ENCODE measurements at regions not wholly inside any gene's neighbourhood (a gene's known extent, or its start where the extent isn't known, plus 50 kb on each side); places are given as distances from the start of the nearest gene placed in this dataset.
"Not testable (repeated sequence)": the region's sequence is repeated elsewhere in the genome, so short reads cannot be mapped to it uniquely, and the experiment has no call there.

DNA sequence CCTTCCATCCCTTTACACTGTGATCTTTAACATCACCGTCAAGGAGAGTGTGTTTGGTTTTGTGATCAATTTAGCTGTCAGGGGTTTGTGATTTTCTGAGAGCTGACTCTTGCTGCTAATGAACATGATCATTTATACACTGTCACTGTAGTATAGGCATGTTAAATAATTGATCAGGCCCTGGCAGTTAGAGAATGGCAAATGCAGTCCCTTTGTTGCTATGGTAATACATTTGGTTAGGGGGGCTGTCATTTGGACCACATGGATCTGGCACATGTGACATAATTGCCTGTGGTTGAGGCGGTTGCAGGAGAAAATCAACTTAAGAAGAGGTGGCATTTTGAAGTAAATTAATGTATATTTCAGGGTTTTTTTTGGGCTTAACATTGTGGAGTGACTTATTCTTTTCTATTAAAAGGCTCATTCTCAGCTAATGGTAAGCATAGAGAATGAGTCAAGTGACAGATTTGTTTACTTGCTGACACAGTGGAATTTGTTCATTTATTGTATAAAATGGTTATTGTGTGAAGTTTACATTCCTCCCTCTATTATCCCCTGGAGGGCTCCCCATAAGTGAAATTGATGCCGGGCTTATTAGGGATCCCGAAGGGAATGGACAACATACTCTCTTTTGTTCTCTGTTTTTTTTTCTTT is 114.0 kb downstream of the FHIP1A start:
- no peak for DNase-seq (ENCODE audit: low spot score)

DNA sequence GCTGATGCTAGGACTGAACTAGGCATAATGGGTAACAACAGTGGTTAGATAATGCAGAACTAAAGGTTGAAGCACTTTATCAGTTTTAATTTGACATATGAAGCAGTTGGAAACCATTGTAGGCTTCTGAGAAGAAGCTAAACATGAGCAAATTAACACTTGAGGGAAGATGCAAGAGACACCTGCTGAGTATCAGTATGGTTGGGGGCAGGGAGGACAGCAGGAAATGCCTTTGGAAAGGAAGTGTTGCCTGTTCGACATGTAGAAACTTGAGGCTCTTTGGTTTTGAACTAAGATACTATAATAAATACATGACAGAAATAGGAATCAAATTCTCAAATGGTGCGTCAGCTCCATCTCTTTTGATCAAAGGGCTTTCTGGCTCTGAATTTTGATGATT is 115.6 kb downstream of the FHIP1A start:
- no peak for DNase-seq (ENCODE audit: low spot score)

DNA sequence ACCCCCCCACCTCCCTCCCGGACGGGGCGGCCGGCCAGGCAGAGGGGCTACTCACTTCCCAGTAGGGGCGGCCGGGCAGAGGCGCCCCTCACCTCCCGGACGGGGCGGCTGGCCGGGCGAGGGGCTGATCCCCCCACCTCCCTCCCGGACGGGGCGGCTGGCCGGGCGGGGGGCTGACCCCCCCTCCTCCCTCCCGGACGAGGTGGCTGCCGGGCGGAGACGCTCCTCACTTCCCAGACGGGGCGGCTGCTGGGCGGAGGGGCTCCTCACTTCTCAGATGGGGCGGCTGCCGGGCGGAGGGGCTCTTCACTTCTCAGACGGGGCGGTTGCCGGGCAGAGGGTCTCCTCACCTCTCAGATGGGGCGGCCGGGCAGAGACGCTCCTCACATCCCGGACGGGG is 117.5 kb downstream of the FHIP1A start:
- not testable (repeated sequence) for DNase-seq (ENCODE audit: low spot score)

DNA sequence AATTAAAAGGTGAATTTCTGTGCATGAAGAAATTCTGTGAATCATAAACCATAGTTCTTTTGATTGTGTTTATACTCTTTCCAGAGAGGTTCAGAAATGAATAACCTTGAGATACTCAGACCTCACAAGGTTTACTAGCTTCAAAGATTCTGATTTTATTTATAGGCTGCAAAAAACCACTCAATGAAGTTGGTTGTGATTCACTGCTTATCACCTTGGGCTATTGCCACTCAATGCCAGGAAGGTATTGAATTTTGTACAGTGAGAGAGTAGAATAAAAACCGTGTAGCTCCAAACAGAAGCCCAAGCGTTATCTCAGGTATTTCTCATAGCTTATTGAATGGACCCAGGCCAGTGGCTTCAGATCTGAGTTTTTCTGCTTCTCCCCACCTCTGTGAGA is 118.7 kb downstream of the FHIP1A start:
- DNase-seq (ENCODE audit: low spot score): no peak

DNA sequence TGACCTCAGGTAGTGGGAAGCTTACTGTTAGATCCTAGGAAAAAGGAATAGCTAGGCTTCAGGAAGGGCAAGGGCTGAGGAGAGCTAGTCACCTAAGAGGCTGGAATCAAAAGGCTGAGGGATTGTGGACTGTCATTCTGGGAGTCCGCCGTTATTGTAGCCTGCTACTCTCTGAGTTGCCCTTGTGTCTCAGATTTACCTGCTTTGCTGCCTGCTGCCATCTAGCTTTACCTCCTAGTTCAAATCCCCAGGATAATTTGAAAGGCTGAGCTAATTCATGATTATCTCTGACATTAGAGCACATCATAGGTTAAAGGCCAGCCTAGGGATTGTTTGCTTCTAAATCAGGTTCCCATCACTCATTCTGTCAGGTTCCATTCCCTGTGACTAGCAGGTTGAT is 120.2 kb downstream of the FHIP1A start:
- DNase-seq (ENCODE audit: low spot score): no peak

DNA sequence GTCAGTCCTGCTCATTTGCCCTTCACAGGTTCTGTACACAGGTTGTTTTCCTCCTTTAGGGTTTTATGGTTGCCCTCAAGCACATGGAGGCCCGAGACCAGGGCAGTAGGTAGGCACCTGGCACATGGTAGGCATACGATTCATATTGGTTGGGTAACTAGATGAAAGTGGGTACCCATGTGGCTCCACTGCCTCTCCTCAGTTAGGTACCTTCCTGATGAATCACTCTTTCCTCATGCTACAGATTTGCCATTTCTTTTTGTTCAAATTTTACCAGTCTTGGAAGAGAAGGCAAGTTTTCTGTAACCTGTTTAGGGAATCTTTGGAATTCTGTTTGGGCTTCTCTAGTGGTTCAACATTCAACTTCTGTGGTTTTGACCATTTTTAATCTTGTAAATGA is 121.3 kb downstream of the FHIP1A start:
- no peak for DNase-seq (ENCODE audit: low spot score)

DNA sequence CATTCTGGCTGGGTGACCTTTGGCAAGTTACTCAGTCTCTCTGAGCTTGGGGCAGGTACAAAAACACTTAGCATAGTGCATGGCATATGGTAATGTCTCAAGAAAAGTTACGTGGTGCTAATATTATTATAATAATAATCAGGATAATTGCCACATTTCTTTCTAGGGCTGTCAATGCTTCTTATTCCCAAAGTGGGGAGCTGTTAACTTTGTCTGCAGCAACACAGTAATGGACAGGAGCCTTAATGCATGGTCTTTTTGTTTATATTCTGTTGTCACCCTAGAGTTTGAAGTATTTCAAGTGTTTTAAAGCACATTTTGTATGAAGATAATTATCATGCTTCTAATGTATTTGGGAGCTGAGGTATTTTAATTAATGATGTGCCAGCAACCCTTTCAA is 121.8 kb downstream of the FHIP1A start:
- DNase-seq (ENCODE audit: low spot score): no peak

DNA sequence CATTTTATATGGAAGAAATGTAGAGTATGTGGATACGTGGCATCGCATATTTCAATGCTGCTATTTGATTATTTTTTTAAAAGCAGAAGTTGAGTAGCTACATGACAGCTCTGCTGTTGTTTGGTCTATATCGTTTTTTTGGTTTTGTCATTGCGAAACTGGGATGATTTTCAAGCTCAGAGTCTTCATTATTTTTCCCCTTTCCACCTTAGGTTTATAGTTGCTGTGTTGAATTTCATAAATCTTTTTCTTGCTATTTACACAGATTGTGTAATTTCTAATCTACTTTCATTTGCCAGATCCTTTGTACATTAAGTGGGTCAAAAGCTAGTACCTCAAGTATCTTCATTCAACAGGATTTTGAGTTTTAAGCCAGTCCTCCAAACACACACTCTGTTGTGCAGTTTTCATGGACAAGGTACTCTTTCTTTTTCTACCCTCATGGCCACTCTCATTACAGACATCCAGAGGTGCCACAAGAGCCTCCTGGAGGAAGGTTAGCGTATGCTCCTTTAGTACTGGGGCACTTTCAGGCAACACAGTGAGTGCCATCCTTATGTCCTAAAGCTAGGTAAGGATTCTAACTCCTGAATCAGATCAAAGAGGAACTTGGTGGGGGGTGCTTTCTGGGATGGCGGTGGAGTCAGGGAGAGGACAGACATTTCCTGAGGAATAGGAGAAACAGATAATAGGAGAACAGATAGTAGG is 123.2 kb downstream of the FHIP1A start:
- DNase-seq (ENCODE audit: low spot score): no peak

DNA sequence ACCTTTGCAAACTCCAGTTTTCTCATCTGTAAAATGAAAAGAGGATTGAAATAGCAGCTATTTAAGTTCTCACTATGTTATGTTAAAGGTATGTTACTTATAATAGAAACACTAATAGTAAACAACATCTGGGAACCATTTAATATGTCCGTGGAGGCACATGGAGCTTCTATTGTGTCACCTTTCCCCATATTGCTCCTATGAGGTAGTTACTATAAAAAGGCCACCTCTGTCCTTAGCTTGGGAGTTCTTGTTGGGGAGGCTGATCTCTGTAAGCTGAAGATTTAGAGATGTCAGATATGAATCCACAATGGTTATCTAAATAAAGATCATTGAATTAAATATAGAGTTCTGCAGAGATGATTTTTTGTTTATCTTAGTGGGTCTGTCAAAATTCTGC is 125.2 kb downstream of the FHIP1A start:
- no peak for DNase-seq (ENCODE audit: low spot score)

DNA sequence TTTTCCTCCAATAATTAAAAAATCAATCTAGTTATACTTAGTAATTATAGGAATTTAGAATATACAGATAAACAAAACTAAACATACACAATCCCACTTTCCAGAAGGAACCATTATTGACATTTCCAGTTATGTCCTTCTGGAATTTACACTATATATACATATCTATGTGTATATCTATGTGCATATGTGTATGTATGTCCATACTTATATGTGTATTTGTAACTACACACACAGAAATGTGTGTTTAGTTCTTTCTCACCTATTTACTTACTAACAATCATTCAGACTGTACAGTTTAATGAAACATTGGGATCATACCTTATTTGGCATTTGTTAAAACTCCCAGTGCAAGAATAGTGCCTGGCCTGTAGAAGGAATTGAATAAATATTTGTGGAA is 126.4 kb downstream of the FHIP1A start:
- DNase-seq (ENCODE audit: low spot score): no peak

DNA sequence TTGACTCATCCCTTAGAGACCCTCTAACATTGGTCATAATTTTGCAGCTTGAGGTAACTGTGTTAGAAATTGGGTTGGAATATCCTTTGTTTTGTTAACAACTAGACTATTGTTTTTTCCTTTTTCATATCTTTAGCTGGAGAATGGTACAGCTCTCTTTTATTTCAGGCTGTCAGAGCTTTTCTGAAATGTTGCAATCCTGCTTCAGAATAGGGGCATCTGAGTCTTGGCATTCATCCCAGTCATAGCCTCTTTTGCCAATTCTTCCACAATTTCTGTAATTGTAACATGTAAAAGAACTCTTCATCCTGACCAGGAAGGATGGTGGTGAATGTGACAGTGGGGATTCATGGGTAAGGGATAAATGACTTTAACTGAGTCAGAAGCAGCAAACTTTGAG is 128.7 kb downstream of the FHIP1A start:
- DNase-seq (ENCODE audit: low spot score): no peak

DNA sequence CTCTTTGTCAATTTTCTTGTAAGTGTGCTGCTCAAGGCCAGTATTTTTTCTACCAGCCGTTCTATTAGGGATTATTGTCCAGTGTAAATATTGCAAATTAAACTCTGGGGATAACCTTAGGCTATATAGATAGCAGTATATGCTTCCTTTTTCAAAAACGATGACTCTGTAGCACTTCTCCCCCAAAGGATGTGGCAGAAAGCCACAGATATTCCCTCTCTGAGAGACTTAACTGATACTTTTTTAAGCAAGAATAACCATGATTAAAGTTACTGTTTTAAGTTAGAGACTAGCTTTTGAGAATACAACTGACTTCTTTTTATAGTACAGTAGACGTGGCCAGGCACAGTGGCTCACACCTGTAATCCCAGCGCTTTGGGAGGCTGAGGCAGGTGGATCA is 130.0 kb downstream of the FHIP1A start:
- no peak for DNase-seq (ENCODE audit: low spot score)

DNA sequence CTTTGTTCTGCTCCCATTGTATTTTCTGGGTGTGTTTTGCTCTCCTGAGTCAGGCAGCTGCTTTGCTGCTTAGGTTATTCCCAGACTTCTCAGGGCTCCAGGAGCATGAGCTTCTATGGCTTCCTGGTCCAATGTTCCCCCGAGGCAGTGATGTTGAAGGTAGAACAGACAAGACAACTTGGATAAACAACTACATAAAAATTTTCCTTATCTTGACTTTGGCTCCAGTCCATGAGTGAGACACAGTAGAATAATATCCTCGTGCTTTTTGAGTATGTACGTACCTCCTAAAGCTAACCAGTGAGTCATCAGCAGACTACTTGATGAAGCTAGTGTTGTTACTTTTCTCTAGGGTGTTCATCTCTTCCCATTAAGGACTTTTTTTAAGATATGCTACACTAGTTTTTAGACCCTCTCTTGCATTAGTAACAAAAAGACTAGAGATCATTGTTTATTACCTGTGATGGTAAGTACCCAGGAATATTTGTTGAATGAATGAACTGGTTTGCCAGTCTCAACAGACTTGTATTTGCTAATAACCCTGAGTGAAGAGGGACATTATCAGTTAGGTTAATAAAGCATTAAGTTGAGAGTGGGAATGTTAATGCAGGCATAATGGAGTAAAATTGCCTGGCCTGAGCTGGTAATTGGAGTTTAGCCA is 131.9 kb downstream of the FHIP1A start:
- DNase-seq (ENCODE audit: low spot score): no peak

DNA sequence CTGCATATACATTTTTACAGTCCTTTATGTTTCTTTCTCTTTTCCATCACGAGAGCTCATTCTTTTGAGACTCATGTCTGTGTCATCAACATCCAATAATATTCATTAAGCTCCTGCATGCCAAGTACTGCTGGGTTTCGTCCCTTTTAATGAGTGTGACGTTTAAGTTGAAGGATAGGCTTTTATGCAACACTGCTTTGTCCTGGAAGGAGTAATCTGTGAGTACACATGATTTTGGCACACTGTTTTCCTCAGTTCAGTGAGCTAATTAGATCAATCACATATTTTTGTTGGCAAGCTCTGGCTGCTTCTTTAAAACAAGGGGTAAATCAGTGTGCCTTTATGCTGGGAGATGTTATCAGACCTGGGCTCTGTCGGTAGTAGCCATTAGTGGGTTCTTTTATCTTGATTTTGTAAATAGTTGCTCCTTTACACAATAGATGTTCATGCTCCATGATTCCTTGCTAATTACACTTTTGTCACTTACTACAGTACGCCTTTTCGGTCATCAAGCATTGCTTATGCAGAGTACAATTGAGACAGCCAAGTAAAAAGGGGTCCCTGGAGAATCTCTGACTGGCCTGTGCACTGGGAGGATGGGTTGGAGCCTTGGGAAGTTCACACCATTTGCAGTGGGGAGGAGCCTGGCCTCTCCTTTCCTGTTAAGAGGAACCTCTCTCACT is 132.6 kb downstream of the FHIP1A start:
- no peak for DNase-seq (ENCODE audit: low spot score)

DNA sequence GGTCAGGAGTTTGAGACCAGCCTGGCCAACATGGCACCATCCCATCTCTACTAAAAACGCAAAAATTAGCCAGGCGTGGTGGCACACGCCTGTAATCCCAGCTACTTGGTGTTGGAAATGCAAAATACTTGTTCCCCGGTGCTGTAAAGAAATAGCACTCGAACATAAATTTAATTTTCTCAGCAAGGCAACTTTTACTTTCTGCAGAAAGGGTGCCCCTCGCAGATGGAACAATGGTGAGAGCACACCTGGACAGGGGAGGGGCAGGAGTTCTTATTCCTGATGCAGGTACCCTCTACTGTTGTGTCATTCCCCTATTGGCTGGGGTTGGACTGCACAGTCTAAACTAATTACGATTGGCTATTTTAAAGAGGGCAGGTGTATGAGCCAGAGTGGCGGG is 139.7 kb downstream of the FHIP1A start:
- DNase-seq (ENCODE audit: low spot score): no peak

DNA sequence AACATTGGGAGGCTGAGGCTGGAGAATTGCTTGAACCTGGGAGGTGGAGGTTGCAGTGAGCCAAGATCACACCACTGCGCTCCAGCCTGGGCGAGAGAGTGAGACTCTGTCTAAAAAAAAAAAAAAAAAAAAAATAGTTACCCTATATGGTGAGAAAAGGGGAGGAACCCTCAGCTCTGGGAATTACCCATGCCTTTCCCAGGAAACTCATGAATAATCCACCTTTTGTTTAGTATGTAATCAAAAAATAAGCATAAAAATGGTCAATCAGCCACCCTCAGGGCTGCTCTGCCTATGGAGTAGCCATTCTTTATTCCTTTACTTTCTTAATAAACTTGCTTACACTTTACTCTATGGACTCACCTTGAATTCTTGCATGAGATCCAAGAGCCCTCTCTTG is 140.4 kb downstream of the FHIP1A start:
- DNase-seq (ENCODE audit: low spot score): not testable (repeated sequence)

DNA sequence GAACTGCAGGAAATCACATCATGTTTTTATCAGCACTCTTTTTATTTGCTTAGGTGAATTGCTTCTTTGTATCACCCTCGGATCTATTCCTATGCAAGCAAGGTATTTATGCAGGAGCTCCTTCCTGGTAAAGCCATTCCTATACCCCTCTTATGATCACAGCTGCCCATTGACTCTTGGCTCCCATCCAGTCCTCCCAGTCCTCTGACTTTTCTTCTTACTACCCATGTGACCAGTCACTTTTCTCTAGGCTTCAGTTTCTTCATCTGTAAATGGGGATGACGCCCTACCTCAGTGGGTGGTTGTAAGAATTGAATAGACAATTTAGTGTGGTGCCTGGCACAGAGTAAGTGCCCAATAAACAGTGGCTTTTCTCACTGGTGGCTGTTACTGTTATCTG is 144.9 kb downstream of the FHIP1A start:
- no peak for DNase-seq (ENCODE audit: low spot score)

DNA sequence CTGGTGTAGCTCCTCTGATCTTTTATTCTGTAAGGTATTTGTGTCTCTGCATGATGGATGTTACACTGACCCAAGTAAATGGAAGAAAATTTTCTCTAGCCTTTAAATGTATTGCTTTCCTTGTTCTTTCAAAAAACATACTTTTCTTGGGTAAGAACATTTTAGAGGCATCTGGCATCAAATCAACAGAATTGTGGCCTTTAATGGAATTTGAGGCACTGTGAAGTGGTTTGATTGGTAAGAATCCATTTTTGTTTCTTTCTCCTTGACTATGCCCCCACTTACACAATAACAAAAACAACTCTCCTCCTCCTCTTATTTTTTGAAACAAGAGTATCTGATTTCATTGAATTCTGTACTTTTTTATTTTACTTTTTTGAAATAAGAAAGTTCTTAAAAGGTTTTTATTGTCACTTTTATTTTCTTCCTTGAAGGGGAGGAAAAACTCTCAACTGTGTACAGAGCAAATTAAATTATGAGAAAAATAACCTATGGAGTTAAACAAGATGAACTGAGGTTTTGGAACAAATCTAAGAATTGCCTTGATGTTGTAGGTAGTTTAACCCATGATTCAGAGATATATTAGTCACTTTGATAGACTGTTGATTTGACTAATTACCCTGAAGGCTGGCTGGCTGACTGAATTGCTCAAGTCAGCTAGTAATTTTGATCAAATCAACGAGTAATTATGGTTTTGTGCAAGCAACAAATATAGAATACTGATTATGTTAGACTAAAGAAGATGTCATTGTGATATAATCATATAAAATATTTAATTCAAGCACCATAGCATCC is 146.4 kb downstream of the FHIP1A start:
- no peak for DNase-seq (ENCODE audit: low spot score)

DNA sequence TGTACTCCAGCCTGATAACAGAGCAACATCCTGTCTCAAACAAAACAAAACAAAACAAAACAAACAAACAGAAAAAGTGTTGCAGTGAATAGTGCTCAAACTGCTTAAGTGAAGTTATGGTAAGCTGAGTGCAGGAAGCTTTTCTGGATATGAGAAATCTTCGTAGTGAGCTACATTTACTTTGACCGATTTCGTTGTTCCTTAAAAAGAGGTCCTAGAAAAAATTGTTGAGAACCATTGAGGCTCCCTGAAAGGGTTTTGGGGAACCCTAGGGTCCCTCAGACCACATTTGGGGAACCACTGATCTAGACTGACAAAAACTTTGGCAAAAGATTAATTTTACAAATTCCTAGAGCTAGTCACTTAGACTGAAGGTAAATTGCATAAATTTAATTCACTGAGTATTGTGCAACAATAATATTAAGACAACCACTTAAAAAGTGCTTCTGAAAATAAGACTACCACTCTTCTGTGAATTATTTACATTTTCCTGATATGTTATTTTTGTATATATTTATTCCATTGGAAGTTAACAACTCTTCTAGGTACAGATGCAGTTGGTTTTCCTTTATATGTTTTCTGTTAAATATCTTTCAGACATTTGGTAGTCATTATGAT is 149.6 kb downstream of the FHIP1A start:
- DNase-seq (ENCODE audit: low spot score): no peak

DNA sequence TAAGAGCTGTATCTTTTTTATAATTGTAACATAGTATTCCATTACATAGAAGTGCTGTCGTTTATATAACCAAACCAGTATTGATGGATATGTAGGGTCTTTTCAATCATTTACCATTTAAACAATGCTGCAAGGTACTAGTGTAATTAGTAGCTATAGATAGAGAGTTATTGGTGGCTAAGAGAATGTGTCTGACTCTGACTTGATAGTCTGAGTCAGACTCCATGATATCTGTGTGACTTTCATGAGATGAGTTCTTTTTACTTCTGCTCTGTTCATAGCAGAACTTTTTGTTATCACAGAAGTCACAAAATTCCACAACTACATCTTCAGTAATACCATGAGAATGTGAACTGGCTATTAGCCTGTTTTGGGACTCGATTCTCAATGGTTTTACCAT is 150.6 kb downstream of the FHIP1A start:
- no peak for DNase-seq (ENCODE audit: low spot score)

DNA sequence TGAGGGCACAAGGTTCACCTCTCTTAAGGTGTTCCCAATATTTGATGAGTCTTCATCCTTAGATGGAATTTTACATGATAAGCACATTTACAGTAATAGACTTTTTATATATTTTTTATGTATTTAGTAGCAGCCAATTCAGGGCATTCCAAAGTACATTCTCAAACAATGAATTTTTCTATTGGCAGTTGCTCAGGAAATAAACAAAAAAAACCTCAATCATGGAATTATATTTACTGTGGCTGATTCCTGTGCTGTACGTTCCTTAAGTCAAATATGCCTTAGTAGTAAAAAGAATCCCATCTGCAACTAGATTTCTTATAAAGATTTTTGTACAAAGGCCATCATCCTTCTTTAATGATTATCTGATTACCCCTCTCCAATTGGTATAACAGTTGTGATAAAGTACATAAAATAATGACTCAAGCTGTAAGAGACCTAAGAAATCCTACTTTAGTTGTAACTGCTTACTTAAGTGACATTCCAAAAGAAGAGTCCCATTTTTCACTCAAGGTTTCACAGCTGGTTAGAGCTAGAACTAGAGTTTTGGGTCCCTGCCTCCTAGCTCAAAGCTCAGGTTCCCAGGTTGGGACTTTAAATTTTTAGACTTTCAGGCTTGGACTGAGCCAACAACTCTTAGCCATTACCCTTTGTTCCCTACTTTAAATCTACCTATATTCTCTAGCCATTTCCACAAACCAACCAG is 152.7 kb downstream of the FHIP1A start:
- DNase-seq (ENCODE audit: low spot score): no peak

All from D341Med (cell line).